DND-41 (cell line): ENCODE measurements at regions not wholly inside any gene's neighbourhood (a gene's known extent, or its start where the extent isn't known, plus 50 kb on each side); places are given as distances from the start of the nearest gene placed in this dataset.

ENCODE experiments used
- ATAC-seq: fragments of 200-7000 bp; cut with Tn5 transposase; 3 replicates; pipeline ENCODE4 v1.9.1; 2021; ENCODE audit warnings: low read depth; ENCODE audit not compliant: insufficient read depth
- DNase-seq: peaks from one replicate; pipeline ENCODE4 v3.0.0-alpha.2; 2020
- H2AFZ ChIP-seq: 2 replicates; pipeline ENCODE4 v1.6.0; 2012; ENCODE audit warnings: low read depth, low read length
- H3K27ac ChIP-seq: 2 replicates; pipeline ENCODE4 v1.5.1; 2012; ENCODE audit warnings: low read length, inconsistent platforms
- H3K27me3 ChIP-seq: fragments of 200-600 bp; sonication (generic); 2 replicates; pipeline ENCODE4 v1.6.0; 2012; ENCODE audit warnings: low read length, mild to moderate bottlenecking, inconsistent platforms; ENCODE audit not compliant: insufficient read depth, poor library complexity
- H3K36me3 ChIP-seq: 2 replicates; pipeline ENCODE4 v1.5.1; 2012; ENCODE audit warnings: low read length, inconsistent platforms; ENCODE audit not compliant: insufficient read depth
- H3K4me1 ChIP-seq: 2 replicates; pipeline ENCODE4 v1.5.1; 2012; ENCODE audit warnings: mild to moderate bottlenecking, low read length; ENCODE audit not compliant: insufficient read depth
- H3K4me2 ChIP-seq: 2 replicates; pipeline ENCODE4 v1.6.0; 2012; ENCODE audit warnings: mild to moderate bottlenecking, moderate library complexity, low read length, inconsistent platforms; ENCODE audit not compliant: insufficient read depth
- H3K4me3 ChIP-seq, 2 experiments: fragments of 200-600 bp in 1 of 2; shearing (Covaris generic) in 1 of 2; 2 replicates each; pipeline ENCODE4 v1.5.1; 2012 to 2016; ENCODE audit warnings: inconsistent platforms in 2 of 2, low read length in 2 of 2, mild to moderate bottlenecking in 2 of 2, low read depth in 1 of 2, moderate library complexity in 1 of 2
- H3K79me2 ChIP-seq: 2 replicates; pipeline ENCODE4 v1.6.0; 2012; ENCODE audit warnings: low read length, inconsistent platforms; ENCODE audit not compliant: insufficient read depth
- H3K9ac ChIP-seq: 2 replicates; pipeline ENCODE4 v1.6.0; 2012; ENCODE audit warnings: low read depth, mild to moderate bottlenecking, inconsistent platforms, low read length, moderate library complexity
- H3K9me3 ChIP-seq: 2 replicates; pipeline ENCODE4 v1.5.1; 2012; ENCODE audit warnings: low read length, moderate library complexity, mild to moderate bottlenecking, inconsistent platforms; ENCODE audit not compliant: insufficient read depth, severe bottlenecking
- H4K20me1 ChIP-seq: 2 replicates; pipeline ENCODE4 v1.6.0; 2012; ENCODE audit warnings: low read length; ENCODE audit not compliant: insufficient read depth
- CTCF ChIP-seq: IDR thresholded peaks from 2 replicates; pipeline ENCODE4 v1.5.1; 2012; ENCODE audit warnings: borderline replicate concordance, low read length, moderate library complexity, mild to moderate bottlenecking; ENCODE audit not compliant: poor library complexity, severe bottlenecking; ENCODE audit errors: extremely low read depth
- EZH2 ChIP-seq: IDR thresholded peaks from 3 replicates; pipeline ENCODE4 v1.6.1; 2012; ENCODE audit warnings: borderline replicate concordance, low read depth, mild to moderate bottlenecking, moderate library complexity, low read length, inconsistent platforms; ENCODE audit not compliant: severe bottlenecking

DNA sequence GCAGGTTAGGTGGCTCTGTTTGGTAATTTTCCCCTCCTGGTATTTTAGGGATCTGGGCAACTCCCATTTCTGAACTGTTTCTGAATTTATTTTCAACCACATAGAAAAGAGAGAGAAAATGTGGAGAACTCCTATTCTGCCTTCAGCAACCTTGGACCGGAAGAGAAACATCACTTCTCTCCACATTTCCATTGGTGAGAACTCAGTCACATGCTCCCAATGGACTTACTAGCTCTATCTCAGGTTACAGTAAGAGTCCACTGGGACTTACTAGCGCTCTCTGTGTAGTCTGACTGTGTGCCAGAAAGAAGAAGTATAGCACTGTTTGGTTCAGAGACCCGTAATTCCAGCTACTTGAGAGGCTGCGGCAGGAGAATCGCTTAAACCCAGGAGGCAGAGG, 383.2 kb downstream of the DUSP6 start:
- H3K36me3 ChIP-seq = no peaks in the 10 kb centered on the region
- H3K9me3 ChIP-seq = no peaks in the 10 kb centered on the region
- H4K20me1 ChIP-seq = no peaks in the 10 kb centered on the region
- H3K4me3 ChIP-seq = no peak overlapping the region
- H3K9ac ChIP-seq = no peak overlapping the region
- no peak overlapping the region for H2AFZ ChIP-seq
- H3K4me1 ChIP-seq = no peaks in the 10 kb centered on the region
- ATAC-seq (no peak), DNase-seq (no peak)
- H3K27me3 ChIP-seq = peaks cover 9% of the 10 kb centered on the region
- no peaks in the 10 kb centered on the region for H3K79me2 ChIP-seq
- H3K27ac ChIP-seq = no peak overlapping the region
- no peak for TF ChIP-seq CTCF
- no peak for TF ChIP-seq EZH2
- no peak overlapping the region for H3K4me2 ChIP-seq

DNA sequence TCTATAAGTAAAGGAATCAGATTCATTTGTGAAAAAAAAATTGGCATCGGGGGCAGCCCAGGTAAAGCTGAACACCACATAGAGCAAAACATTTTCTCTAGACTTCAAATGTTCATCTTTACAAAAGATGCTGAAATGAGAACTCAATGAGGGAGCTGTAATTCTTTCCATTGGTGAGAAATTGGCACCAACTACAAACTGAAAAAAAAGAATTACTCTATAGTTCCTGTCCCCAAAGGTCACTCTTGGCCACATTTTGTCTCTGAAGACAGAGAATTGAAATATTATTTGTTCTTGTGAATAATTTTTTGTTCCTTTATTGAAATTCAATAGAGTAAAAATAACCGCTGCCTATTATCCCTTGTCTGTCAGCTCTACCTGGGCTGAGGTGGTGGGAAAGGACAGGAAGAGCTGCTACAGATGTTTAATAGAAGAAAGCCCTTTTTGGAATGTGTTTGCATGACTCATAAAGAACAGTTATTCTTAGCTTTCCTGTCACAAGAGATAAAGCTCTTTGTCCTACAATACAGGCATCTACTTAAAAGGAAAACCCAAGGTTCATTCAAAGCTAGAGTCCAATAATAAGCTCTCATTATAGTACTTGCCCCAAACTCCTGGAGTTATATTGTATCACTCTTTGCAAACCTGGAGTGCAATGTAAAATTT, 380.1 kb upstream of the KITLG start:
- Histone ChIP-seq H4K20me1 (no peaks in the 10 kb centered on the region), H2AFZ (no peak overlapping the region), H3K4me1 (no peaks in the 10 kb centered on the region), H3K27ac (no peak overlapping the region), H3K36me3 (no peaks in the 10 kb centered on the region), H3K79me2 (no peaks in the 10 kb centered on the region), H3K9ac (no peak overlapping the region), H3K9me3 (no peaks in the 10 kb centered on the region), H3K4me3 (no peak overlapping the region), H3K4me2 (no peak overlapping the region), H3K27me3 (peaks cover 9% of the 10 kb centered on the region)
- TF ChIP-seq EZH2 (no peak), CTCF (no peak)
- no peak for ATAC-seq
- no peak for DNase-seq

DNA sequence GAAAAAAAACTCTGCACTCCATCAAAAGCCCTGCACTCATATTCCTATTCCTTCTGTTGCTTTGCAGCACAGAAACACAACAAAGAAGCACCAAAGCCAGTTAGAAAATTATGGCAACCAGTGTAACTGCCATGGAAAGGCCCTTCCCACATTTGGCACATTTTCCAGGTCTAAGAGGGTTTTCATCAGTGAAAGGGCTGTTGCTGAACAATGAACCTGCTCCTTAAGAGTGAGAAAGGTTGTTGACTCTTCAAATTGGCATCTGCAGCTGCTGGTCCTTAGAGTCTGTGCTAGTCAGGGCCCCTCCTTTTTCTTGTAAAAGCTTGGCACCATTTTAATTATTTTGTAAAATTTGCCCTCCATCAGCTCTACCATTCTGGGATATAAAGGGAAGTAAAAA, 378.7 kb upstream of the KITLG start:
- no peak overlapping the region for H3K4me3 ChIP-seq
- no peaks in the 10 kb centered on the region for H4K20me1 ChIP-seq
- H3K36me3 ChIP-seq = no peaks in the 10 kb centered on the region
- TF ChIP-seq CTCF (no peak), EZH2 (no peak)
- H3K27me3 ChIP-seq = peaks cover 9% of the 10 kb centered on the region
- no peak overlapping the region for H3K9ac ChIP-seq
- H3K4me1 ChIP-seq = no peaks in the 10 kb centered on the region
- H2AFZ ChIP-seq = no peak overlapping the region
- no peak overlapping the region for H3K4me2 ChIP-seq
- H3K79me2 ChIP-seq = no peaks in the 10 kb centered on the region
- no peak for DNase-seq
- no peaks in the 10 kb centered on the region for H3K9me3 ChIP-seq
- H3K27ac ChIP-seq = no peak overlapping the region
- no peak for ATAC-seq
